NCI-H345 treated with DMSO at 0.1 percent for 48 hours (cell line): ENCODE measurements at regions not wholly inside any gene's neighbourhood (a gene's known extent, or its start where the extent isn't known, plus 50 kb on each side); places are given as distances from the start of the nearest gene placed in this dataset.
"Not testable (repeated sequence)": the region's sequence is repeated elsewhere in the genome, so short reads cannot be mapped to it uniquely, and the experiment has no call there.

Source experiments
- DNase-seq: peaks from one replicate; lab custom pipeline; 2025; ENCODE audit not compliant: unreplicated experiment; lab: John Stamatoyannopoulos, UW

- DNase-seq = no peak
These were observed 854.6 kb downstream of the TRIML1 start for GRCh38 chr4:188993871-188994270.

DNA sequence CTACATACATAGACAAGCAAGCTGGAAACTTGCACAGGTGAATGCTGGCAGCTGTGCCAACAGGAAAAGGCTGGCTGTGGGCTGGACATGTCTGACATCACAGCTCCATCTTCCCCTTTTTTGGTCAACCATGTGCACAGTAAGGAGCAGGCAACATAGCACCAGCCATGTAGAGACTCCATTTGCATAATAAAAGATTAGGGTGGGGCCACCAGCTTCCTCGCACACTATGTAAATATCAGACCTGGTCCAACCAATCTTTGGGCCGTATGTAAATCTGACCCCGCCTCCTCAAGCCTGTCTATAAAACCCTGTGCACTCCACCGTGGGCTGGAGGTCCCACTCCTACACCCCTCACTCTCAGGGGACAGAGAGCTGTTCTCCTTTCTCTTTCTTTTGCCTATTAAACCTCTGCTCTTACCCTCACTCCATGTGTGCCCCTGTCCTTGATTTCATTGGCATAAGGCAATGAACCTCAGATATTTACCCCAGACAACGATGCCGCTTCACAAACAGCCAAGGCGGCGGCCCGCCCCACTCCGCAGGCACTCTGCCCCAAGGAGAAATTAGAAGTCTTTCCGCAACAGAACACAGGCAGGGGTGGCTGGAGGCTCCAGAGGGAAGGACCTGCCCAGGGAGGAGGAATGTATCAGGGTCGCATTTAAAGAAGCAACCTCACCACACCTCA lies 862.2 kb downstream of the TRIML1 start:
- no peak for DNase-seq

DNA sequence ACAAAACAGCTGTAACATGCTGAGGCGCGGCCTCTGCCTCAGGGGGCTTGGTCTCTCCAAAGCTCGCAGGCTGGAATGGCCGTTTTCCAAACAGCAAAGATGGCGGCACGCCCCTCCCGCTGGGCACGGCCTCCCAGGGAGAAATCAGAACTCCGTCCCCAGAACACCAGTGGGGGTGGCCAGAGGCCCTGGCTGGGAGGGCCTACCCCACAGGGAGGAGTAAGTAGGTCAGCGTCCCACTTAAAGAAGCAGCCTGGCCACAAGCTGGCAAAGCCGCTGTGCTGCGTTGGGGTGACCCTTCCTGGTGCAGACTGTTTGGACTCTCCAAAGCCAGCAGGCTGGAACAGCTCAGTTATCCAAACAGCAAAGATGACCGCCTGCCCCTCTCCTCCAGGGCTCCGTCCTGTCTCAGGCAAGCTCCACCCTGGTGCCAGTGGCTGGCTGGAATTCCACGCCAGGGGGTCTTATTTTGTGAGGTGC lies 862.8 kb downstream of the TRIML1 start:
- no peak for DNase-seq

DNA sequence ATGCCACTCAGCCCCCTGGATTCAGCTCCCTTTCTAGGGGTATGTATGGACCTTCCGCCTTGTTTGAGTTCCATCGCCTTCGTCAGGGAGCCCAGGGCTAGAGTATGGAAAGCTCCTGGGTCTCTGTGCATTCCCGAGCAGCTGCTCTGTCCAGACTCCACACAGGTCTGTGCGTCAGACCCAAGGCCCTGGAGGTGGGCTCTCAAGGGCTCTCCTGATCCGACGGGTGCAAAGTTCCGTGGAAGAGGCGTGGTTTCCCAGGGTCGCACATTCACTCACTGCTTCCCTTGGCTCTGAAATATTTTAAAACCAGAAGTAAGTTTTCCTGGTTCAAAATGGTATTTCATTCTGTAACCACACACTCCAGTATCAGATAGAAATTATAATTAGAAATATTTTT lies 863.2 kb downstream of the TRIML1 start:
- no peak for DNase-seq

DNA sequence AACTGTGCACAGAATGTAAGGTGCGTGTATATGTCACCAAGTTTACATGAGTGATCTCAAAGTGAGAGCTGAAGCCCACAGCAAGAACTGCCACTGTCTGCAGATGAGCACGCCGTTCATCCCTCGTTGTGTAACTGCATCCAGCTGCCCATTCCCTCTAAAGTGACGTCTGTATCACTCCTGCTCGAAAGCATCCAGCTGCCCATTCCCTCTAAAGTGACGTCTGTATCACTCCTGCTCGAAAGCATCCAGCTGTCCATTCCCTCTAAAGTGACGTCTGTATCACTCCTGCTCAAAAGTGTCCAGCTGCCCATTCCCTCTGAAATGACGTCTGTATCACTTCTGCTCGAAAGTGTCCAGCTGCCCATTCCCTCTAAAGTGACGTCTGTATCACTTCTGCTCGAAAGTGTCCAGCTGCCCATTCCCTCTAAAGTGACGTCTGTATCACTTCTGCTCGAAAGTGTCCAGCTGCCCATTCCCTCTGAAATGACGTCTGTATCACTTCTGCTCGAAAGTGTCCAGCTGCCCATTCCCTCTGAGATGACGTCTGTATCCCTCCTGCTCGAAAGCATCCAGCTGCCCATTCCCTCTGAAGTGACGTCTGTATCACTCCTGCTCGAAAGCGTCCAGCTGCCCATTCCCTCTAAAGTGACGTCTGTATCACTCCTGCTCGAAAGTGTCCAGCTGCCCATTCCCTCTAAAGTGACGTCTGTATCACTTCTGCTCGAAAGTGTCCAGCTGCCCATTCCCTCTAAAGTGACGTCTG lies 871.4 kb downstream of the TRIML1 start:
- DNase-seq = not testable (repeated sequence)

DNA sequence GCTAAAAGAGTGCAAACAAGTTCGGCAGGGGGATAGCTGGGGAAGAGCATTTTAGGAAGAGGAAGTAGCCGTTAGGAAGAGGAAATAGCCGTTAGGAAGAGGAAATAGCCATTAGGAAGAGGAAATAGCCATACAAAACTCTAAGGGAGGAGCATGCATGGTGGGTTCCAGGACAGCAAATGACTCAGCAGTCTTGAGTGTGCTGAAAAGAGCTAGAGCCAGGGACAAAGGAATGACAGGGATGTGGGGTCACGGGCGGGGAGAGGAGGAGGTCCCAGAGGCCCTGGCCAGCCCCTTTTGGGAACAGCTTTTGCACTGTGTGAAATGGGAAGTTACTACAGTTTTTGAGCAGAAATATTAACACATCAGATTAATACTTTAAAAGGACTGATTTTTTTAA lies 882.6 kb downstream of the TRIML1 start:
- no peak for DNase-seq

DNA sequence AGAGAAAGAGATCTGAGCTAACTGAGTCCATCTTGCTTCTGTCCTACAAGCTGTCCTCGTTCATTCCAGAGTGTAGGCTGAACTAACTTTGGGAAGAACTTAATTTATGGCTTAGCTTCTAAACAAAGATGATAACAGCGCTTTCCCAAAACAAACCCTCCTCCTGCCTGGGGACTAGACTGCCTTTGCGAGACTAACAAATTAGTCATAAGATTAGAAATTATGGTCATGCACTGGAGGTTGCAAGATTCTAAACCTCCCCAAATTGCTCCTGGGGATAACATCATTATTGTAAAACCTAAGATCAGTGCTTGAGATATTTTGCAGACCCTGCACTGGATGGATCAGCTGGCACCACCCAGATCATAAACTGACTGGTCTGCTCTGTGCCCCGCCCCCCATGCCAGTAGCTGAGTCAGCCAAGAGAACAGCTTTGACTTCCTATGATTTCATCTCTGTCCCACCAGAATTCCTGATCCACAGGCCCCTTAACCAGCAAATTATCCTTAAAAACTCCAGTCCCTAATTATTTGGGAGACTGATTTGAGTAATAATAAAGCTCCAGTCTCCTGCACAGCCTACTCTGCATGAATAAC lies 883.3 kb downstream of the TRIML1 start:
- no peak for DNase-seq

GRCh38 chr4:189029976-189030504 lies 890.8 kb downstream of the TRIML1 start:
- no peak for DNase-seq

GRCh38 chr4:189032606-189033338 lies 893.5 kb downstream of the TRIML1 start:
- DNase-seq = no peak

DNA sequence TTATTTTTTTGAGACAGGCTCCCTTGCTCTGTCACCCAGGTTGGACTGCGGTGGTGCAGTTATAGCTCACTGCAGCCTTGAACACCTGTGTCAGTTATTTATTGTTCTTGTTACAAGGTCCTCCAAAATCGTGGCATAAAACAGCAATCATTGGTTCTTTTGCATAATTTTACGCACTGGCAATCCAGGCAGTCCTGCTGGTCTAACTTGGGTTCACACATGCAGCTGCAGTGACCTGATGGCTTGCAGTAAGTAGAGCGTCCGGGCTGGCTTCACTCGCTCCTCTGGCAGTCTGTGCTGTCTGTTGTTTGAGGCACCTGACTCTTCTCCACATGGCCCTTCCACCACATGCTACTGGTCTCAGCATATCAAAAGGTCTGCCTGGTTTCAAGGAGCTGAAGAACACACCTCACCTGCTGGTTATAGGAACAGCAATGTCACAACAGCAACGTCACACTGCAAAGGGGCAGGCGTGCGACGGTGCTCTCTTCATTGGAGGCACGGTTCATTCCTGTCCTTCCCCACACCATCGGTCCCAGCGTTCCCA lies 894.6 kb downstream of the TRIML1 start:
- no peak for DNase-seq

DNA sequence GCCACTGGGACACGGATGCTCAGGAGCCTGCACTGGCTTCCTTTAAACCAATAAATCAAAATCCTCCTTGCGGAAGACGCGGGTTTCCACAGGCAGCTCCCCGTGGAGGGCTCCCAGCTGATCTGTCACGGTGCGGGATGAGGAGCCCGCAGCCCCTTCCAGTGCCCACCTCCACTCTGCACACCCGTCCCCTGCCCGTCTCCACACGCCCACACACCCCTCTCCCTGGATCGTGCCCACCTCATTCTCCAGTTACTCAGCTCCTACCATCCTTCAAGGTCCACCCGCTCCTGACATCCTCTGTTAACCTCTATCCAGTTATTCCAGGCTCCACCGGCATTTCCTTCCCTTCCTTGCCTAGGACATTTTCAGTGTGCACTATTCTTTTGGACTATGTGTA lies 895.9 kb downstream of the TRIML1 start:
- DNase-seq = no peak

DNA sequence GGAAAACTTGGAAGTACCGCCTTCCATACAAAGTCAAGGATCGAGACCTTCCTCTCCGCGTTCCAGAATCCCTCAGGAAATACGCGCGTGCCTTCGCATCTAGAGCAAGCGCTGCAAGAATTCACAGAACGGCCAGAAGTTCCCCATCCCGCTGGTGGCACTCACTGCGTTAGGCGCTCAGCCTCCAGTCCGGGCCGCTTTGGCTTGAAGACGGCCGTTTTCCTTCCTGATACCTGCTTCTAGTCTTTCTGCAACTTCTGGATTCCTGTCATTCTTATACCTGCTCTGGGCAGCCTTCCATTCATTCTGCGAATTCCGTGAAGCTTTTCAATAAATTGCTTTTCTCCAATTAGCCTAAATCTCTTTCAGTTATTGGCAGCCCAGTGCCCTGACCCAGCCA lies 896.4 kb downstream of the TRIML1 start:
- DNase-seq = no peak

DNA sequence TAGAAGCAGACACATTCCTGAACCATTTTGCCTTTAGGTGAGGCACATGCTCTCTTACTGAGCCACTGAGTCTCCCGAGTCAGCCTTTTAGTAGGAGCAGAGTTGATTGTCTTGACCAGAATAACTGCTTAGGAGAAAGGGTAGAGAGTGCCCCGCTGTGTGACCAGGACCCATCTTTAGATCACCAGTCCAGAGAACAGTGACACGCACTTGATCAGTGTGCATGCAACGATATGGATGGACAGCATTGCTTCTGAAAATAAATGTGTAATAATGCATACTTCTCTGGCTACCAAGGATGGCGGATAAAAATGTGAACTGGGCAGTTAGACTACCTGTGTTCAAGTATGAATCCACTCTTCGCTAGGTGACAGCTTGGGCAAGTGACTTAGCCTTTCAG lies 897.7 kb downstream of the TRIML1 start:
- no peak for DNase-seq

DNA sequence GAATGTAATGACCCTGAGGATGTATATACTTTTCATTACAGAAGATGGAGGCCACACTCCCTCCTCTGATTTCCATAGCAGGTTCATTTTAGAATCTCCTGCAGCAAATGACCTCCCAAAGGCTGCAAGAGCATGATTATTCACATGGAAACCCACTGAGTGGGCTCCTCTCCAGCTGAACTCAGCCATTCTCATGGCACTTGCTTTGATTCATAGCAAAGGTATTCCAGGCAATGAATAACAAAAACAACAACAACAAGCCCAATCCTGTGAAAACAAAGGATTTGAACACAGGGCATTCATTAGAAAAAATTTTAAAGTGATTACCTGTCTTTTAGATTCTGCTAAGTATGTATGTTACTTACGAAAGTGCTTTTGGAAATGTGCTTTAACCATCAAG lies 894.0 kb upstream of the FRG1 start:
- DNase-seq = no peak

GRCh38 chr4:189048119-189048518 lies 892.6 kb upstream of the FRG1 start:
- no peak for DNase-seq

GRCh38 chr4:189049682-189050081 lies 891.0 kb upstream of the FRG1 start:
- DNase-seq = no peak

GRCh38 chr4:189050643-189051042 lies 890.0 kb upstream of the FRG1 start:
- no peak for DNase-seq

- no peak for DNase-seq
These were observed 887.1 kb upstream of the FRG1 start for GRCh38 chr4:189053621-189054020.

GRCh38 chr4:189060104-189060503 lies 880.6 kb upstream of the FRG1 start:
- no peak for DNase-seq

DNA sequence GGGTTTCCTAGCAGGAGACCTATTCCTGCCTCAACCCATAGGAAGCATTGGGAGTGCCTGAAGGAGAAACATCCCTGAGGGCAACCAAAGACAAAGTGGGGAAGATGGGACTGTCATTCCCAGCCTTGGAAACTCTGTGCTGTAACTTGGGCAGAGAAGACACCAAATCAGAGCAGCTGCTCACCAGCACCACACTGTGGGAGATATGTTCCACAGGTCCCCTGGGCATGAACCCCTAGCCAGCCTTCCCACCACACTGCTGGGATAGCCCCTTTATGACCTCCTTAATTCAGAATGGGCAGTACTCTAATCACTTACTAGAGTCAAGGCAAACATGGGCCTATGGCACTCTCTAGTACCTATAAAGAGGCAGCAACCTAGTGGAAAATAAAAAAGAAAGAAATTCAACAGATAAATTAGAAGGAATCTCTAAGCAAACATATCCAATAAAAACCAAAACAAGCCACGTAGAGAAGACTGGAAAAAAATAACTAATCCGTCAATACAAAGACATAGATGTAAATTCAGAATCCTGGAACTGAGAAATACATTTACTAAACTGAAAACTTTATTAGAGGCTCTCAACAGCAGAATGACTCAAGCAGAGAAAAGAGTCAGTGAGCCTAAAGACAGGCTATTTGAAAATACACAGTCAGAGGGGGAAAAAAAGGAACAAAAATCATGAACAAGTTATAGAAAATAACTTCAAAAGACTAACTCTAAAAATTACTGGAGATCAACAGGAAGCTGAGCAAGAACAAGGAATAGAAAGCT lies 878.4 kb upstream of the FRG1 start:
- no peak for DNase-seq
